RWPE2 (cell line): ENCODE measurements at regions not wholly inside any gene's neighbourhood (a gene's known extent, or its start where the extent isn't known, plus 50 kb on each side); places are given as distances from the start of the nearest gene placed in this dataset.

Experiments
- ATAC-seq: fragments of 200-7000 bp; cut with Tn5 transposase; 3 replicates; pipeline ENCODE4 v1.9.1; 2021; ENCODE audit warnings: low read depth
- DNase-seq: peaks from one replicate; pipeline ENCODE4 v3.0.0-alpha.2; 2020; ENCODE audit warnings: low spot score
- H3K27ac ChIP-seq: fragments of 450-650 bp; 2 replicates; pipeline ENCODE4 v1.5.1; 2017; ENCODE audit warnings: mild to moderate bottlenecking; ENCODE audit not compliant: poor library complexity, severe bottlenecking
- H3K27me3 ChIP-seq: fragments of 250-450 bp; sonication (Bioruptor Pico); 2 replicates; pipeline ENCODE4 v1.5.1; 2021; ENCODE audit warnings: mild to moderate bottlenecking, moderate library complexity; ENCODE audit not compliant: insufficient read depth, poor library complexity, severe bottlenecking
- H3K36me3 ChIP-seq: fragments of 250-450 bp; sonication (Bioruptor Pico); 2 replicates; pipeline ENCODE4 v1.5.1; 2020; ENCODE audit warnings: low read depth, mild to moderate bottlenecking, moderate library complexity
- H3K4me1 ChIP-seq: fragments of 250-450 bp; sonication (Bioruptor Pico); 2 replicates; pipeline ENCODE4 v1.5.1; 2021; ENCODE audit warnings: mild to moderate bottlenecking, moderate library complexity; ENCODE audit not compliant: insufficient read depth, poor library complexity, severe bottlenecking
- H3K4me3 ChIP-seq: fragments of 250-450 bp; sonication (Bioruptor Pico); 2 replicates; pipeline ENCODE4 v1.5.1; 2021; ENCODE audit warnings: mild to moderate bottlenecking, moderate library complexity; ENCODE audit not compliant: severe bottlenecking
- H3K9me3 ChIP-seq: fragments of 250-450 bp; sonication (Bioruptor Pico); 2 replicates; pipeline ENCODE4 v1.5.1; 2021; ENCODE audit warnings: mild to moderate bottlenecking, moderate library complexity; ENCODE audit not compliant: severe bottlenecking
- CTCF ChIP-seq: fragments of 450-650 bp; IDR thresholded peaks from one replicate; pipeline ENCODE4 v1.5.1; 2017; ENCODE audit warnings: mild to moderate bottlenecking, moderate library complexity; ENCODE audit not compliant: poor library complexity, severe bottlenecking

- Histone ChIP-seq H3K27me3 (no peaks in the 10 kb centered on the region), H3K4me3 (no peak overlapping the region), H3K27ac (no peak overlapping the region), H3K9me3 (no peaks in the 10 kb centered on the region), H3K4me1 (no peaks in the 10 kb centered on the region), H3K36me3 (no peaks in the 10 kb centered on the region)
- DNase-seq, result no peak
- TF ChIP-seq CTCF, result no peak
- ATAC-seq, result no peak
Measured at GRCh38 chr4:156313497-156313896, 359.8 kb upstream of the CTSO start.

- Histone ChIP-seq H3K36me3 (no peaks in the 10 kb centered on the region), H3K4me1 (no peaks in the 10 kb centered on the region), H3K27me3 (no peaks in the 10 kb centered on the region), H3K4me3 (no peak overlapping the region), H3K27ac (no peak overlapping the region), H3K9me3 (no peaks in the 10 kb centered on the region)
- TF ChIP-seq CTCF, result no peak
- DNase-seq, result no peak
- peak; percentile 25; the same call in 1 of the 3 replicates for ATAC-seq
Measured at GRCh38 chr4:156312261-156312847, 358.7 kb upstream of the CTSO start.

- H3K27ac ChIP-seq, result no peak overlapping the region
- no peaks in the 10 kb centered on the region for H3K4me1 ChIP-seq
- no peaks in the 10 kb centered on the region for H3K36me3 ChIP-seq
- H3K9me3 ChIP-seq, result no peaks in the 10 kb centered on the region
- TF ChIP-seq CTCF, result no peak
- DNase-seq (no peak), ATAC-seq (no peak)
- no peak overlapping the region for H3K4me3 ChIP-seq
- no peaks in the 10 kb centered on the region for H3K27me3 ChIP-seq
Measured at GRCh38 chr4:156309031-156309430, 355.4 kb upstream of the CTSO start.

- no peaks in the 10 kb centered on the region for H3K4me1 ChIP-seq
- ATAC-seq, result no peak
- no peaks in the 10 kb centered on the region for H3K9me3 ChIP-seq
- H3K36me3 ChIP-seq, result no peaks in the 10 kb centered on the region
- no peaks in the 10 kb centered on the region for H3K27me3 ChIP-seq
- no peak for TF ChIP-seq CTCF
- H3K27ac ChIP-seq, result no peak overlapping the region
- DNase-seq, result no peak
- no peak overlapping the region for H3K4me3 ChIP-seq
Measured at GRCh38 chr4:156303708-156304107, 350.0 kb upstream of the CTSO start.

- Histone ChIP-seq H3K27ac (no peak overlapping the region), H3K36me3 (no peaks in the 10 kb centered on the region), H3K9me3 (no peaks in the 10 kb centered on the region), H3K4me1 (peaks cover 10% of the 10 kb centered on the region), H3K4me3 (no peak overlapping the region), H3K27me3 (no peaks in the 10 kb centered on the region)
- ATAC-seq (0 out of 3 replicates have a peak, but pooled peaks have one; percentile 29), DNase-seq (no peak)
- no peak for TF ChIP-seq CTCF
Measured at GRCh38 chr4:156298230-156298629, 344.6 kb upstream of the CTSO start.
